ENCODE measurements at regions not wholly inside any gene's neighbourhood (a gene's known extent, or its start where the extent isn't known, plus 50 kb on each side); places are given as distances from the start of the nearest gene placed in this dataset.
"Not testable (repeated sequence)": the region's sequence is repeated elsewhere in the genome, so short reads cannot be mapped to it uniquely, and the experiment has no call there.

GRCh38 chr20:12699374-12700228, 309.2 kb upstream of the SPTLC3 start:
- DNase-seq, result peak; percentile 30

DNA sequence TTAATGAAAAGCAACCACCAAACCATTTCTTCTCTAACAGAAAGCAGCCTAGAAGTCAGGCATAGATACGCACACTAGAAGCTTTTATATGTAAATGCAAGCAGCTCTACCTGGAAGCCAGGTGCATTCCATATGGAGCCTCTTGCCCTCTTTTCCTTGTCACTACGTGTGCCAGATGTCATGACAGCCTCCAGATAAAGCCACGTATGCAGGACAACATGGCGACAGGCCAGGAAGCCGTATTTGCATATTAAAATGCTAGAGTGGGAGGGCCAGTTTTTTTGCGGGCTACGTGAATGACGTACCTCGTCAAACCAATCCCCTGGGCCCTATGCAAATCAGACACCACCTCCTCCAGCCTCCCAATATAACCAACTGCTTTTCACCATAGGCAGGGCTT, 308.1 kb upstream of the SPTLC3 start:
- DNase-seq, result no peak

DNA sequence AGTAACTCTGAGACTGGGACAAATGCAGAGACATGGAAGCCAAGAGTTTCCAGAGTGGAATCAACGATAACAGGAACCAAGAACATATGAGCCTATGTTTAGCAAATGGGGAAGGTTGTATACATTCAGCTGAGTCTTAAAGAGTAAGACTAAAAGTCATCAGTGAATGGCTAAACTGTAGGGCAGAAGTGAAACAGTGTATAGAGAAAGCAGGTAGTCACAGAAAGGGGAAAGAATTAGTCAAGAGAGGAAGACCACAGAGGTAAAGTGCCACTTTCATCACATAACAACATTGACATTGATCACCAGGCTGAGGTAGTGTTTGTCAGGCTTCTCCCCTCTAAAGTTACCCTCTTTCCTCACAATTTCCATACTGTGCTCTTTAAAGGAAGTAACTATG, 306.5 kb upstream of the SPTLC3 start:
- DNase-seq, result no peak

DNA sequence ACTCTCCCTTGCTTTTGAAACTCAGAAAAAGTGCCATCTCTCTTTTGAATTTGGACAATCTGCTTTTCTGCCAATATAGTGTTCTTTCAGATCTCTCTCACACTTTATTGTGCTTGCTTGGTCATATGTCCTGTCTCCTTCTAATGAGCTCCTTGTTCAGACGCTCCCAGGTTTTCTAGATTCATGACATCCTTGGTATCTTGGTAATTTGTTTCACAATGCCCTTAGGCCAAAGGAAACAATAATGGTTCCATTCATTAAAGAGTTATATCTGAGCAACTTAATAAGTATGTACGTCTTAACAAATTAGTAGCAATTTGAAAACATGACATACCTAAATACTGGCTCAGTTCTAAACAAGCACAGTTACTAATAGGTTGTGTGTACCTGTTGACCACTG, 293.4 kb upstream of the SPTLC3 start:
- no peak for DNase-seq

- DNase-seq, result no peak
Measured at GRCh38 chr20:12715991-12716680, 292.6 kb upstream of the SPTLC3 start.

GRCh38 chr20:12717061-12717460, 291.7 kb upstream of the SPTLC3 start:
- no peak for DNase-seq

DNA sequence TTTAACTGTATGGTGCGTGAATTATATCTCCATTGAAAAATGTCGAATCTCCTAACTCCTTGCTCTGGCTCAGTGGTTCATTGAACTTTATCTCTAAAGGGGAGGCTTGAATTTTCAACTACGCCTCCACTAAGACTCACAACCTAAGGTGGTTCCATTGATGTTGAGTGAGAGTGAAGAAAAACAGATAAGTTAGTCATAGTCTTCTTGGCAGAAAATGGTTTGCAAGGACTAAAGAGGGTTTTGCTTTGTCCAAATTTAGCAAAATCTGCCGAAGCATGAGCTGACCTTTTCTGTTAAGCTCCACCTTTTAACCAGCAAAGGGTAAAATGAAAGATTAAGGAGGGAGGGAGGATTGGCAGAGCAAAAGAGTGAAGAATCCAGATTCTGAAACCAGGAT, 290.2 kb upstream of the SPTLC3 start:
- no peak for DNase-seq

GRCh38 chr20:12721636-12722035, 287.1 kb upstream of the SPTLC3 start:
- DNase-seq, result no peak

- DNase-seq, result no peak
Measured at GRCh38 chr20:12722091-12722490, 286.7 kb upstream of the SPTLC3 start.

GRCh38 chr20:12723811-12724210, 285.0 kb upstream of the SPTLC3 start:
- DNase-seq, result no peak

DNA sequence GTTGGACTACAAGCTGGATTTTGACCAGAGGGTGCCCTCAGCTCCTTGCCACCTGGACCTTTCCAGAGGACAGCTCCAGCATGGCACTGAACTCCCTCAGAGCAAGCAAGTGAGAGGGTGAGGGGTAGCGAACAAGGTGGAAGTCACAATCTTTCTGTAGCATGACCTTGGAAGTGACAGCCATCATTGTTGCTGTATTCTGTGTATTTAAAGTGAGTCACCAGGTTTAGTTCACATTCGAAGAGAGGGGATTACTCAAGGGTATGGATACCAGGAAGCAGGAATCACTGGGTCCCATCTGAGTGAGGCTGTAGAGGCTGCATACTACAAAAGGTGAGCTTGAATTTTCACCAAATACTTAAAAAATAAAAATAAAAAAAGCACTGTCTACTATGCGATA, 280.0 kb upstream of the SPTLC3 start:
- DNase-seq, result no peak

- no peak for DNase-seq
Measured at GRCh38 chr20:12729326-12729725, 279.4 kb upstream of the SPTLC3 start.

GRCh38 chr20:12733811-12734210, 275.0 kb upstream of the SPTLC3 start:
- DNase-seq, result no peak

DNA sequence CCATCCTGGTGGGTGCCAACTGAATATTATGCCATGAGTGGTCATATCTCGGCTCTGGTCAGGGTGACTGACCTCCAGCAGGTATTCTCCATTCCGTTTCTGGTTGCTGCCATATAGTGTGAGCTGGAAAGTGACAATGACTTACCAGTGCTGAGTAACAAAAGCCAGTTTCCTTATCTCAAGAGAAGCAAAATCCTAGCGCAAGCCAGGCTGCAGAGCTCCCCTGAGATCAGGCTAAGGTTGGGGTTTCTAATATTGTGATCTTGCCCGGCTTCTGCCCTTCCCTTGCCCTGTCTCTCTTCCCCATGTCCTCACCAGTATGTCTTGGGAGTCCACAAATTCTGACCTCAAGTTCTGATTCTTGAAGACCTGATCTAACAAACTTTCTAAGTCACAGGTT, 271.3 kb upstream of the SPTLC3 start:
- no peak for DNase-seq

DNA sequence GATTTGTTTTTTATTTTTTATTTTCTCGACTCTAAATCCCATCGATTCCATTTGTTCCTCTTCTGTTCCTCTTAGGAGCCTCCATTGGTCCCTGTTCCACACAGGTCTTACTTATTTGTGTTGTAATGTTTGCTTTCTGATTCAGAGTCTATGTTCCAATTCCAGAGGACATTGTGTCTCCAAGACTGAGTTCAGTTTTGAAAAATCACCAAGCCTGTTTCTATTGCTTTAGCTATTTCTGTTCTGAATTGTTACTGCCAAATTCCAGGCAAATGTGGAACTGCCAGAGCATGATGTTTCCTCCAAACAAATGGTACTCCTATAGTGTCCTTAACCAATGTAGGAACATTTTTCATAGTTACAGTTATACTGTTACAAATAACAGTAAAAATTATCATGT, 270.9 kb upstream of the SPTLC3 start:
- DNase-seq, result no peak

GRCh38 chr20:12740647-12741046, 268.1 kb upstream of the SPTLC3 start:
- no peak for DNase-seq

- no peak for DNase-seq
Measured at GRCh38 chr20:12744037-12744436, 264.7 kb upstream of the SPTLC3 start.

GRCh38 chr20:12748359-12748994, 260.3 kb upstream of the SPTLC3 start:
- peak; percentile 40 for DNase-seq

DNA sequence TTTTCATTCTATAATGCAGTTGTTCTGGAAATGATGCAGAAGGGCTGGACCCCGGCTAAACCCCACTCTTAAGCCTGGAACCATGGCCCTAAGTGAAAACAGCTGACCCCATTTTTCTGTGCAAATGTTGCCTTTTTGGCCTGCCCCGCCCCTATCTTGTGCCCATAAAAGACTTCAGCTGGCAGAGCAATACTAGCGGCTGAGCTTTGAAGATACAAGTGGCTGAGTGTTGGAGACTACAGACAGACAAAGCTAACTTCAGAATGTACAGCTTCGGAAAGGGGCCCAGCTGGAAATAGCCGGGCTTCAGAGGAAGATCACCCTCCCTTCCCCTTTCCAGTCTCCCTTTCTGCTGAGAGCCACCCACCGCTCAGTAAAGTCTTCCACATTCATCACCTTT, 258.6 kb upstream of the SPTLC3 start:
- no peak for DNase-seq

GRCh38 chr20:12752900-12753693, 255.7 kb upstream of the SPTLC3 start:
- DNase-seq, result not testable (repeated sequence)

DNA sequence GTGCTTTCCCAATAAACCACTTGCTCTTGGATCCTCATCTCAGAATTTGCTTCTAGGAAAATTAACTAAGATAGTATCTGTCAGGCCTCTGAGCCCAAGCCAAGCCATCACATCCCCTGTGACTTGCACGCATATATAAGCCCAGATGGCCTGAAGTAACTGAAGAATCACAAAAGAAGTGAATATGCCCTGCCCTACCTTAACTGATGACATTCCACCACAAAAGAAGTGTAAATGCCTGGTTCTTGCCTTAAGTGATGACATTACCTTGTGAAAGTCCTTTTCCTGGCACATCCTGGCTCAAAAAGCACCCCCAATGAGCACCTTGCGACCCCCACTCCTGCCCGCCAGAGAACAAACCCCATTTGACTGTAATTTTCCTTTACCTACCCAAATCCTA, 255.0 kb upstream of the SPTLC3 start:
- DNase-seq, result not testable (repeated sequence)

DNA sequence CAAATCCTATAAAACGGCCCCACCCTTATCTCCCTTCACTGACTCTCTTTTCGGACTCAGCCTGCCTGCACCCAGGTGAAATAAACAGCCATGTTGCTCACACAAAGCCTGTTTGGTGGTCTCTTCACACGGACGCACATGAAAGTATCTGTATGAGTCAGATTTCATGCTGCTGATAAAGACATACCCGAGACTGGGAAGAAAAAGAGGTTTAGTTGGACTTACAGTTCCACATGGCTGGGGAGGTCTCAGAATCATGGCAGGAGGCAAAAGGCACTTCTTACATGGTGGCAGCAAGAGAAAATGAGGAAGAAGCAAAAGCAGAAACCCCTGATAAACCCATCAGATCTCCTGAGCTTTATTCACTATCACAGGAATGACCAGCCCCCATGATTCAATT, 249.3 kb upstream of the SPTLC3 start:
- not testable (repeated sequence) for DNase-seq

DNA sequence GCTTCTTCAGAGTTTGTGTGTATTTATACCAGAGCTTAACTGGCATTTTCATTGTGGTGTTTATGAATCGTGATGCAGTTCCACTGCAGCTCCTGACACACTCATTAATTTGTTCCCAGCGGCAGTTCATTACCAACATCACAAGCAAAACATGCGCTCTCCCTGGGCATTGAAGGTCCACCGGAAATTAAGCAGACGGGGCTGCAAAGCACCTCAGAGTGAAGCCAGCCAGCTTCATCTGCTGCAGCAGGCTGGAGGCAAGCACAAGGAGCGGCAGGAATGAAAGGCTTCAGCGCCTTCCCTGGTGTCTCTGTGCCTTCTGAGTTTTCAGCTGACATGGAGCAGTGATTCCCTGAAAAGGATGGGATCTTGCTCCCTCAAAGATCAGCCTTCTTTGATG, 246.0 kb upstream of the SPTLC3 start:
- DNase-seq, result peak; percentile 80

Data from eye (tissue), 1 donor.